Endothelial cell of umbilical vein (primary cell): ENCODE measurements at regions not wholly inside any gene's neighbourhood (a gene's known extent, or its start where the extent isn't known, plus 50 kb on each side); places are given as distances from the start of the nearest gene placed in this dataset.

Experiments
- BruUV-seq: library from RNA; stranded (reverse); fragments of 400-500 nt; replicated peaks from 2 replicates; lab custom pipeline; 2021; lab: Mats Ljungman, UMichigan
- CTCF ChIA-PET: fragments of 300-600, 350-600 bp; sonication (Branson Sonifier 250); formaldehyde crosslinking; loops from one replicate; lab custom pipeline; 2021; ENCODE audit warnings: antibody characterized with exemption, inconsistent platforms; lab: Charles Lee
- POLR2A ChIA-PET: fragments of 300-600, 350-600 bp; sonication (Branson Sonifier 250); formaldehyde crosslinking; loops from one replicate; lab custom pipeline; 2021; ENCODE audit warnings: antibody characterized with exemption, inconsistent platforms; lab: Charles Lee
- DNase-seq: peaks from one replicate; pipeline ENCODE4 v3.0.0-alpha.2; 2011; ENCODE audit warnings: low read depth, low spot score
- FAIRE-seq: peaks from 2 replicates; lab custom pipeline; 2011; peaks lifted over from hg19 to GRCh38; lab: Jason Lieb, UNC
- H2AFZ ChIP-seq: 2 replicates; pipeline ENCODE4 v1.6.0; 2012; ENCODE audit warnings: low read depth, low read length, control low read depth, inconsistent platforms
- H3K27ac ChIP-seq: 2 replicates; pipeline ENCODE4 v1.5.1; 2011; ENCODE audit warnings: low read depth, mild to moderate bottlenecking, control low read depth, low read length, moderate library complexity; ENCODE audit not compliant: insufficient read depth
- H3K27me3 ChIP-seq, 2 experiments: 2 replicates each; pipeline versions ENCODE4 v1.6.0 to v1.6.1; 2011; ENCODE audit warnings: low read length in 2 of 2, mixed read lengths in 1 of 2; ENCODE audit not compliant: control insufficient read depth in 2 of 2, insufficient read depth in 2 of 2
- H3K36me3 ChIP-seq, 2 experiments: 2 replicates in 1 of 2; 3 replicates in 1 of 2; pipeline ENCODE4 v1.5.1; 2011; ENCODE audit warnings: low read length in 2 of 2, mild to moderate bottlenecking in 1 of 2, moderate library complexity in 1 of 2; ENCODE audit not compliant: control insufficient read depth in 2 of 2, insufficient read depth in 2 of 2; ENCODE audit errors: extremely low read depth in 1 of 2
- H3K4me1 ChIP-seq: 3 replicates; pipeline ENCODE4 v1.5.1; 2011; ENCODE audit warnings: mild to moderate bottlenecking, low read length; ENCODE audit not compliant: control insufficient read depth, insufficient read depth; ENCODE audit errors: extremely low read depth
- H3K4me2 ChIP-seq: 2 replicates; pipeline ENCODE4 v1.6.1; 2011; ENCODE audit warnings: low read length, control low read depth, mixed read lengths; ENCODE audit not compliant: insufficient read depth
- H3K4me3 ChIP-seq, 3 experiments: fragments of 200-600 bp in 1 of 3; sonication (generic), shearing (Covaris generic) in 1 of 3; replicated peaks in 1 of 3; 2 replicates each; pipeline ENCODE4 v1.5.1; 2011 to 2016; ENCODE audit warnings: control low read depth in 3 of 3, low read length in 3 of 3, mild to moderate bottlenecking in 2 of 3, inconsistent platforms in 1 of 3, low read depth in 1 of 3, moderate library complexity in 1 of 3; ENCODE audit not compliant: insufficient read depth in 1 of 3
- H3K79me2 ChIP-seq: 2 replicates; pipeline ENCODE4 v1.6.0; 2012; ENCODE audit warnings: low read length, inconsistent platforms; ENCODE audit not compliant: control insufficient read depth, insufficient read depth
- H3K9ac ChIP-seq: replicated peaks from 2 replicates; pipeline ENCODE3; 2011; ENCODE audit warnings: low read length, control low read depth; ENCODE audit not compliant: insufficient read depth; ENCODE audit errors: extremely low read depth
- H3K9me1 ChIP-seq: replicated peaks from 3 replicates; pipeline ENCODE4 v1.6.0; 2011; ENCODE audit warnings: mild to moderate bottlenecking, low read length; ENCODE audit not compliant: control insufficient read depth, insufficient read depth; ENCODE audit errors: extremely low read depth
- H3K9me3 ChIP-seq: replicated peaks from 2 replicates; pipeline ENCODE4 v1.5.1; 2012; ENCODE audit warnings: low read length, inconsistent platforms; ENCODE audit not compliant: control insufficient read depth, insufficient read depth
- H4K20me1 ChIP-seq: replicated peaks from 2 replicates; pipeline ENCODE3; 2011; ENCODE audit warnings: mild to moderate bottlenecking, low read length; ENCODE audit not compliant: control insufficient read depth, insufficient read depth; ENCODE audit errors: extremely low read depth
- CTCF ChIP-seq, 2 donors: IDR thresholded peaks; 1 replicate in 1 of 2; 2 replicates in 1 of 2; pipeline ENCODE4 v1.5.1; 2011; ENCODE audit warnings: low read length in 2 of 2, mild to moderate bottlenecking in 2 of 2, moderate library complexity in 2 of 2, control low read depth in 1 of 2, inconsistent platforms in 1 of 2, low read depth in 1 of 2; ENCODE audit not compliant: insufficient read depth in 1 of 2; ENCODE audit errors: extremely low read depth in 1 of 2
- EZH2 ChIP-seq: IDR thresholded peaks from 2 replicates; pipeline ENCODE4 v1.6.1; 2012; ENCODE audit warnings: borderline replicate concordance, low read depth, mild to moderate bottlenecking, moderate library complexity, low read length, inconsistent platforms; ENCODE audit not compliant: severe bottlenecking
- FOS ChIP-seq: IDR thresholded peaks from 2 replicates; pipeline ENCODE4 v1.6.1; 2011; ENCODE audit warnings: mild to moderate bottlenecking, low read length, moderate library complexity, borderline replicate concordance; ENCODE audit not compliant: insufficient read depth
- GATA2 ChIP-seq: IDR thresholded peaks from 2 replicates; pipeline ENCODE4 v1.7.0; 2011; ENCODE audit warnings: low read depth, mild to moderate bottlenecking, moderate library complexity, mixed read lengths, low read length; ENCODE audit not compliant: insufficient read length, insufficient read depth
- JUN ChIP-seq: IDR thresholded peaks from 2 replicates; pipeline ENCODE4 v1.6.1; 2011; ENCODE audit warnings: borderline replicate concordance, low read depth; ENCODE audit not compliant: insufficient read length, insufficient read depth
- MAX ChIP-seq: IDR thresholded peaks from 2 replicates; pipeline ENCODE4 v1.6.1; 2011; ENCODE audit not compliant: insufficient read depth, insufficient read length
- MYC ChIP-seq: IDR thresholded peaks from one replicate; pipeline ENCODE4 v1.6.1; 2011; ENCODE audit warnings: mild to moderate bottlenecking, low read depth, low read length
- POLR2A ChIP-seq: IDR thresholded peaks from 2 replicates; pipeline ENCODE4 v1.6.1; 2012; ENCODE audit warnings: low read depth, mild to moderate bottlenecking, control low read depth, low read length
- POLR2AphosphoS5 ChIP-seq: IDR thresholded peaks from 2 replicates; pipeline ENCODE4 v1.6.1; 2012; ENCODE audit warnings: low read depth, mild to moderate bottlenecking, control low read depth, low read length, moderate library complexity; ENCODE audit not compliant: insufficient read depth
- dilution Hi-C: fragments of 300-500 bp; cut with MboI; formaldehyde crosslinking; loops from one replicate; pipeline ENCODE4 v1.15.0; 2019; ENCODE audit warnings: low sequenced_read_pairs; ENCODE audit not compliant: extremely low pct_ligation_motif_present
- intact Hi-C: fragments of 100-400 bp; cut with micrococcal nuclease; formaldehyde crosslinking; loops from one replicate; pipeline ENCODE4 v1.10.0; 2022

- no TSS peak for BruUV-seq
- no peak for DNase-seq
- Histone ChIP-seq H3K9me3 (peaks cover 2% of the 10 kb centered on the region), H3K4me2 (no peak overlapping the region), H3K79me2 (no peaks in the 10 kb centered on the region), H3K4me1 (no peaks in the 10 kb centered on the region), H3K9me1 (no peaks in the 10 kb centered on the region), H2AFZ (no peak overlapping the region), H3K4me3 (no peak overlapping the region), H3K9ac (no peak overlapping the region), H4K20me1 (no peaks in the 10 kb centered on the region), H3K36me3 (no peaks in the 10 kb centered on the region), H3K27ac (no peak overlapping the region), H3K27me3 (no peaks in the 10 kb centered on the region)
- POLR2A ChIA-PET = no interaction called here
- CTCF ChIA-PET = no interaction called here
- dilution Hi-C loops (no loop called here), intact Hi-C loops (no loop called here)
- FAIRE-seq = no peak
- no peak for TF ChIP-seq POLR2AphosphoS5
- TF ChIP-seq CTCF (IDR thresholded peaks at IDR 0.05; ENCODE audit: extremely low read depth in 1 of 2, insufficient read depth in 1 of 2, low read depth in 1 of 2, low read length in 2 of 2) = no peak
- TF ChIP-seq POLR2A = no peak
- TF ChIP-seq GATA2 = no peak
- TF ChIP-seq FOS = no peak
- TF ChIP-seq MAX = no peak
- no peak for TF ChIP-seq JUN
- TF ChIP-seq MYC = no peak
- TF ChIP-seq EZH2 = no peak
These were observed 264.7 kb upstream of the AGA start for GRCh38 chr4:177706916-177707315.
